ENCODE measurements at regions not wholly inside any gene's neighbourhood (a gene's known extent, or its start where the extent isn't known, plus 50 kb on each side); places are given as distances from the start of the nearest gene placed in this dataset.

DNA sequence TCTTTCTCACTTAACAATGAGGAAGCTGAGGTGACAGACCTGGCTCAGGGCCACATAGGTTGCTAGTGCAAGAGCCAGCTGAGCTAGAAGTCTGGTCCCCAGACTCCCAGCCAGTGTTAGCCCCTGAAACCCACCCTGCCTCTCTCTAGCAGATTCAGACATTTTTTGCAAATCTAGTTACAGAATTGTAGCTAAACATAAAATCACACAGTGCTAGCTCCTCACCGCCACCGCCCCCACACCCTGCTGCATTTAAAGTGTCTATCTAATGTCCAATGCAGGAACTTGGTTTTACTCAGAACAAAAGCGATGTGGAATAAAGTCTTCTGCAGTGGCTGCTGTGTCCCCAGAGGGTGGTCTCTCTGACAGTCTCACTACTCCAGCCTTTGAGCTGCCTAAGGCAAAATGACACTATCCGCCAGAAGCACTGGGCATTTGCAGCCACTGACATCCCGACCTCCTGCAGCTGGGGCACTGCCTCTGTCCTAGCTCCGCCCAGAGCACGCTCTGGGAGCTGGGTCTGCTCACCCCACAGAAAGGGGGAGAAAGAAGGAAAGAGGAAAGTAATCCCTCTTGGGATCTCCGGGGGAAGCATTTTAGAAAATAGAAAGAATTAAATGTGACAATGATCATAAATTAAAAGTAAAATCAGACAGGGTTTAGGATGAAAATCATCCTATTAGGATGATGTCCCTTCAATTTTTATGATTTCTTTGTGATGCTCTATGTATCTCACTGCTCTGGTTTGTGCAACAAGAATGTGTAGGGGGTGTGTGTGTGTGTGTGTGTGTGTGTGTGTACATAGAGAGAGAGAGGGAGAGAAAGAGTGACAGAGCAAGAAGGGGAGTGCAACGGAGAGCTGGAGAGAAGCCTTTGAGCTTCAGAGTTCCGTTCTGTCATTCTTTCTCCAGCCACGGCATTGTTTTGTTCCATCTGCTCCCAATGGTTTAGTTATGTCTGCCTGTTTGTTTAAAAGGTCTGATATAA, 50.5 kb upstream of the ST8SIA3 start:
- DNase-seq = no peak
- CTCF ChIA-PET = no interaction called here
- no peaks in the 10 kb centered on the region for H3K36me3 Mint-ChIP-seq
- no peaks in the 10 kb centered on the region for H3K9me3 Mint-ChIP-seq (ENCODE audit: low read depth)
- no peak for ATAC-seq
- no peaks in the 10 kb centered on the region for H3K27me3 Mint-ChIP-seq
- H3K4me3 Mint-ChIP-seq = no peak overlapping the region
- no peaks in the 10 kb centered on the region for H3K4me1 Mint-ChIP-seq
- H3K27ac Mint-ChIP-seq = no peak overlapping the region

Measured in activated CD8-positive, alpha-beta memory T cell treated with anti-CD3 and anti-CD28 coated beads, Interleukin-2, amount 10 ng/mL, durations not matched to agents 7 days and 5 days (primary cell).